ENCODE measurements at regions not wholly inside any gene's neighbourhood (a gene's known extent, or its start where the extent isn't known, plus 50 kb on each side); places are given as distances from the start of the nearest gene placed in this dataset.

DNA sequence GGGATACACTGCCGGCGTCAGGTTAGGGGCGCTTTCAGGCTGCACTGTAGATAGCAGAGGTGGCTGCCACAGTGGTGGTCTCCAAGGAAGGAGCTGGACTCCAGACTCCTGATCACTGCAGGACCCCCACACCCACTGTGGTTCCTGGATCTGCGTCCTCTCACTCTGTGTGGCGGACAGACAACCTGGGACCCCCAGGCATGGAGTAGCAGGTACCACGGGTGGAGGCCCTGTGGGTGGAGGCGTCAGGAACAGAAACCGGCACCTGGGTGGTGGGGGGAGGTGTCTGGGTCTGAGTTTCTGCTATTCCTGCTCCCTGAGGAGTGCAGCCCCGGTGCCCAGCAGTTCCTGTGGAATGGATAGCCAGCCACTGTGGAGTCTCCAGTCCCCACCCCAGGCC, 75.1 kb upstream of the PCAT7 start (continued):
- TF ChIP-seq, protein P1, sequence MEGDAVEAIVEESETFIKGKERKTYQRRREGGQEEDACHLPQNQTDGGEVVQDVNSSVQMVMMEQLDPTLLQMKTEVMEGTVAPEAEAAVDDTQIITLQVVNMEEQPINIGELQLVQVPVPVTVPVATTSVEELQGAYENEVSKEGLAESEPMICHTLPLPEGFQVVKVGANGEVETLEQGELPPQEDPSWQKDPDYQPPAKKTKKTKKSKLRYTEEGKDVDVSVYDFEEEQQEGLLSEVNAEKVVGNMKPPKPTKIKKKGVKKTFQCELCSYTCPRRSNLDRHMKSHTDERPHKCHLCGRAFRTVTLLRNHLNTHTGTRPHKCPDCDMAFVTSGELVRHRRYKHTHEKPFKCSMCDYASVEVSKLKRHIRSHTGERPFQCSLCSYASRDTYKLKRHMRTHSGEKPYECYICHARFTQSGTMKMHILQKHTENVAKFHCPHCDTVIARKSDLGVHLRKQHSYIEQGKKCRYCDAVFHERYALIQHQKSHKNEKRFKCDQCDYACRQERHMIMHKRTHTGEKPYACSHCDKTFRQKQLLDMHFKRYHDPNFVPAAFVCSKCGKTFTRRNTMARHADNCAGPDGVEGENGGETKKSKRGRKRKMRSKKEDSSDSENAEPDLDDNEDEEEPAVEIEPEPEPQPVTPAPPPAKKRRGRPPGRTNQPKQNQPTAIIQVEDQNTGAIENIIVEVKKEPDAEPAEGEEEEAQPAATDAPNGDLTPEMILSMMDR (IDR thresholded peaks at IDR 0.05) = no peak

DNA sequence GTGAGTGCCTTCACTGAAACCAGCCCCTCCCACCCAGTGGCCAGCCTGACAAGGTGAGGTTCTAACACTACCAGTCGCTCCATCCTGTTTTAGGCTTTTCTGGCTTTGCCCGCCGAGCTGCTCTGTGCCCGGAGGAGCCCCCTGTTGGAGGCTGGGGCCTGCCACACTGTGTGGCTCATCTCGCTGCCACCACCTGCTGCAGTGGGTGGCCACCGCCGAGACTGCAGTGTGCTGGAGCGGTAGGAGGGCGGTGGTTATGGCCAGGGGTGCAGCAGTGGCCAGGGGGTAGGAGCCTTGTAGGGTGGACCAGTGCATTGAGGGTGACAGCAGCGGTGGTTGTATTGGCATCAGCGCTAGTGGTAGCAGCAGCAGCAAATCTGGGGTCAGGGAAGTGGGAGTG, 74.7 kb upstream of the PCAT7 start:
- H3K27me3 Mint-ChIP-seq (ENCODE audit: low read depth) = no peaks in the 10 kb centered on the region
- DNase-seq (ENCODE audit: low spot score) (no peak), ATAC-seq (peak; percentile 73)
- peaks cover 7% of the 10 kb centered on the region; the same call in 1 of the 2 replicates for H3K36me3 Mint-ChIP-seq
- H3K4me3 Mint-ChIP-seq = no peak overlapping the region
- H3K27ac Mint-ChIP-seq = no peak overlapping the region
- ChIA-PET CTCF (interaction anchor here (0.6 kb wide), 1 partner anchor 9 kb away, joined by 4 read pairs; no protein-coding TSS in a partner anchor), POLR2A (interaction anchor here (0.7 kb wide), 1 partner anchor 9 kb away, joined by 4 read pairs; no protein-coding TSS in a partner anchor)
- H3K9me3 Mint-ChIP-seq = peaks cover 31% of the 10 kb centered on the region
- TF ChIP-seq SMAD4 (CRISPR knock-in tag; IDR thresholded peaks at IDR 0.05) = no peak
- TF ChIP-seq, protein P2, sequence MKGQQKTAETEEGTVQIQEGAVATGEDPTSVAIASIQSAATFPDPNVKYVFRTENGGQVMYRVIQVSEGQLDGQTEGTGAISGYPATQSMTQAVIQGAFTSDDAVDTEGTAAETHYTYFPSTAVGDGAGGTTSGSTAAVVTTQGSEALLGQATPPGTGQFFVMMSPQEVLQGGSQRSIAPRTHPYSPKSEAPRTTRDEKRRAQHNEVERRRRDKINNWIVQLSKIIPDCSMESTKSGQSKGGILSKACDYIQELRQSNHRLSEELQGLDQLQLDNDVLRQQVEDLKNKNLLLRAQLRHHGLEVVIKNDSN (CRISPR knock-in tag; IDR thresholded peaks at IDR 0.05) = no peak
- no peak for TF ChIP-seq FOXP1 (CRISPR knock-in tag; IDR thresholded peaks at IDR 0.05; ENCODE audit: borderline replicate concordance)
- TF ChIP-seq, protein P3, sequence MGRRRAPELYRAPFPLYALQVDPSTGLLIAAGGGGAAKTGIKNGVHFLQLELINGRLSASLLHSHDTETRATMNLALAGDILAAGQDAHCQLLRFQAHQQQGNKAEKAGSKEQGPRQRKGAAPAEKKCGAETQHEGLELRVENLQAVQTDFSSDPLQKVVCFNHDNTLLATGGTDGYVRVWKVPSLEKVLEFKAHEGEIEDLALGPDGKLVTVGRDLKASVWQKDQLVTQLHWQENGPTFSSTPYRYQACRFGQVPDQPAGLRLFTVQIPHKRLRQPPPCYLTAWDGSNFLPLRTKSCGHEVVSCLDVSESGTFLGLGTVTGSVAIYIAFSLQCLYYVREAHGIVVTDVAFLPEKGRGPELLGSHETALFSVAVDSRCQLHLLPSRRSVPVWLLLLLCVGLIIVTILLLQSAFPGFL (CRISPR knock-in tag; IDR thresholded peaks at IDR 0.05; ENCODE audit: borderline replicate concordance) = no peak
- TF ChIP-seq JAZF1 (CRISPR knock-in tag; IDR thresholded peaks at IDR 0.05) = no peak
- no peak for TF ChIP-seq RELA (CRISPR knock-in tag; IDR thresholded peaks at IDR 0.05; ENCODE audit: borderline replicate concordance)
- TF ChIP-seq, protein P4, sequence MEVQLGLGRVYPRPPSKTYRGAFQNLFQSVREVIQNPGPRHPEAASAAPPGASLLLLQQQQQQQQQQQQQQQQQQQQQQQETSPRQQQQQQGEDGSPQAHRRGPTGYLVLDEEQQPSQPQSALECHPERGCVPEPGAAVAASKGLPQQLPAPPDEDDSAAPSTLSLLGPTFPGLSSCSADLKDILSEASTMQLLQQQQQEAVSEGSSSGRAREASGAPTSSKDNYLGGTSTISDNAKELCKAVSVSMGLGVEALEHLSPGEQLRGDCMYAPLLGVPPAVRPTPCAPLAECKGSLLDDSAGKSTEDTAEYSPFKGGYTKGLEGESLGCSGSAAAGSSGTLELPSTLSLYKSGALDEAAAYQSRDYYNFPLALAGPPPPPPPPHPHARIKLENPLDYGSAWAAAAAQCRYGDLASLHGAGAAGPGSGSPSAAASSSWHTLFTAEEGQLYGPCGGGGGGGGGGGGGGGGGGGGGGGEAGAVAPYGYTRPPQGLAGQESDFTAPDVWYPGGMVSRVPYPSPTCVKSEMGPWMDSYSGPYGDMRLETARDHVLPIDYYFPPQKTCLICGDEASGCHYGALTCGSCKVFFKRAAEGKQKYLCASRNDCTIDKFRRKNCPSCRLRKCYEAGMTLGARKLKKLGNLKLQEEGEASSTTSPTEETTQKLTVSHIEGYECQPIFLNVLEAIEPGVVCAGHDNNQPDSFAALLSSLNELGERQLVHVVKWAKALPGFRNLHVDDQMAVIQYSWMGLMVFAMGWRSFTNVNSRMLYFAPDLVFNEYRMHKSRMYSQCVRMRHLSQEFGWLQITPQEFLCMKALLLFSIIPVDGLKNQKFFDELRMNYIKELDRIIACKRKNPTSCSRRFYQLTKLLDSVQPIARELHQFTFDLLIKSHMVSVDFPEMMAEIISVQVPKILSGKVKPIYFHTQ (CRISPR knock-in tag; IDR thresholded peaks at IDR 0.05) = no peak
- peaks cover 6% of the 10 kb centered on the region for H3K4me1 Mint-ChIP-seq

DNA sequence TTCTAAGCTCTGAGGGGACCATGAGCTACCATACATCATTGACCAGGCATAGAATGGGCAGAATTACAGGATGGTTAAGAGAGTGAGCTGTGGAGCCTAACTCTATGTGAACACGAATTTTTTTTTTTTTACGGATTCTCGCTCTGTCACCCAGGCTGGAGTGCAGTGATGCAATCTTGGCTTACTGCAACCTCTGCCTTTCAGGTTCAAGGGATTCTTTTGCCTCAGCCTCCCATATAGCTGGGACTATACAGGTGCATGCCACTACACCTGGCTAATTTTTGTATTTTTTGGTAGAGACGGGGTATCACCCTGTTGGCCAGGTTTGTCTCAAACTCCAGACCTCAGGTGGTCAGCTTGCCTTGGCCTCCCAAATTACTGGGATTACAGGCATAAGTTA, 72.8 kb upstream of the PCAT7 start:
- ChIA-PET POLR2A (no interaction called here), CTCF (no interaction called here)
- H3K9me3 Mint-ChIP-seq = peaks cover 19% of the 10 kb centered on the region
- peaks cover 6% of the 10 kb centered on the region for H3K4me1 Mint-ChIP-seq
- DNase-seq (ENCODE audit: low spot score) = no peak
- no peak overlapping the region for H3K27ac Mint-ChIP-seq
- ATAC-seq = no peak
- no peak overlapping the region for H3K4me3 Mint-ChIP-seq
- no peaks in the 10 kb centered on the region for H3K27me3 Mint-ChIP-seq (ENCODE audit: low read depth)
- peaks cover 7% of the 10 kb centered on the region; the same call in 1 of the 2 replicates for H3K36me3 Mint-ChIP-seq
- TF ChIP-seq FOXJ3 (CRISPR knock-in tag; IDR thresholded peaks at IDR 0.05; ENCODE audit: borderline replicate concordance) (no peak), MXD4 (CRISPR knock-in tag; IDR thresholded peaks at IDR 0.05; ENCODE audit: borderline replicate concordance) (no peak), NFYB (CRISPR knock-in tag; conservative IDR thresholded peaks at IDR 0.05; ENCODE audit: low read depth) (no peak), ZNF121 (CRISPR knock-in tag; IDR thresholded peaks at IDR 0.05) (no peak), SMAD4 (CRISPR knock-in tag; IDR thresholded peaks at IDR 0.05) (no peak), TP53 (CRISPR knock-in tag; IDR thresholded peaks at IDR 0.05) (no peak)
- TF ChIP-seq, protein P4 (CRISPR knock-in tag; IDR thresholded peaks at IDR 0.05) = no peak
- TF ChIP-seq, protein P5, sequence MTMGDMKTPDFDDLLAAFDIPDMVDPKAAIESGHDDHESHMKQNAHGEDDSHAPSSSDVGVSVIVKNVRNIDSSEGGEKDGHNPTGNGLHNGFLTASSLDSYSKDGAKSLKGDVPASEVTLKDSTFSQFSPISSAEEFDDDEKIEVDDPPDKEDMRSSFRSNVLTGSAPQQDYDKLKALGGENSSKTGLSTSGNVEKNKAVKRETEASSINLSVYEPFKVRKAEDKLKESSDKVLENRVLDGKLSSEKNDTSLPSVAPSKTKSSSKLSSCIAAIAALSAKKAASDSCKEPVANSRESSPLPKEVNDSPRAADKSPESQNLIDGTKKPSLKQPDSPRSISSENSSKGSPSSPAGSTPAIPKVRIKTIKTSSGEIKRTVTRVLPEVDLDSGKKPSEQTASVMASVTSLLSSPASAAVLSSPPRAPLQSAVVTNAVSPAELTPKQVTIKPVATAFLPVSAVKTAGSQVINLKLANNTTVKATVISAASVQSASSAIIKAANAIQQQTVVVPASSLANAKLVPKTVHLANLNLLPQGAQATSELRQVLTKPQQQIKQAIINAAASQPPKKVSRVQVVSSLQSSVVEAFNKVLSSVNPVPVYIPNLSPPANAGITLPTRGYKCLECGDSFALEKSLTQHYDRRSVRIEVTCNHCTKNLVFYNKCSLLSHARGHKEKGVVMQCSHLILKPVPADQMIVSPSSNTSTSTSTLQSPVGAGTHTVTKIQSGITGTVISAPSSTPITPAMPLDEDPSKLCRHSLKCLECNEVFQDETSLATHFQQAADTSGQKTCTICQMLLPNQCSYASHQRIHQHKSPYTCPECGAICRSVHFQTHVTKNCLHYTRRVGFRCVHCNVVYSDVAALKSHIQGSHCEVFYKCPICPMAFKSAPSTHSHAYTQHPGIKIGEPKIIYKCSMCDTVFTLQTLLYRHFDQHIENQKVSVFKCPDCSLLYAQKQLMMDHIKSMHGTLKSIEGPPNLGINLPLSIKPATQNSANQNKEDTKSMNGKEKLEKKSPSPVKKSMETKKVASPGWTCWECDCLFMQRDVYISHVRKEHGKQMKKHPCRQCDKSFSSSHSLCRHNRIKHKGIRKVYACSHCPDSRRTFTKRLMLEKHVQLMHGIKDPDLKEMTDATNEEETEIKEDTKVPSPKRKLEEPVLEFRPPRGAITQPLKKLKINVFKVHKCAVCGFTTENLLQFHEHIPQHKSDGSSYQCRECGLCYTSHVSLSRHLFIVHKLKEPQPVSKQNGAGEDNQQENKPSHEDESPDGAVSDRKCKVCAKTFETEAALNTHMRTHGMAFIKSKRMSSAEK (CRISPR knock-in tag; IDR thresholded peaks at IDR 0.05; ENCODE audit: borderline replicate concordance) = no peak
- TF ChIP-seq, protein P1 (IDR thresholded peaks at IDR 0.05) = no peak

Measured in WTC11 (cell line).